Suppressor macrophage treated with lipopolysaccharide for 4 hours (primary cell): ENCODE measurements at regions not wholly inside any gene's neighbourhood (a gene's known extent, or its start where the extent isn't known, plus 50 kb on each side); places are given as distances from the start of the nearest gene placed in this dataset.

Source experiments
- DNase-seq: peaks from one replicate; pipeline ENCODE4 v3.0.0-alpha.2; 2020

- no peak for DNase-seq
These were observed 243.1 kb upstream of the TNP1 start for GRCh38 chr2:217102956-217103355.

DNA sequence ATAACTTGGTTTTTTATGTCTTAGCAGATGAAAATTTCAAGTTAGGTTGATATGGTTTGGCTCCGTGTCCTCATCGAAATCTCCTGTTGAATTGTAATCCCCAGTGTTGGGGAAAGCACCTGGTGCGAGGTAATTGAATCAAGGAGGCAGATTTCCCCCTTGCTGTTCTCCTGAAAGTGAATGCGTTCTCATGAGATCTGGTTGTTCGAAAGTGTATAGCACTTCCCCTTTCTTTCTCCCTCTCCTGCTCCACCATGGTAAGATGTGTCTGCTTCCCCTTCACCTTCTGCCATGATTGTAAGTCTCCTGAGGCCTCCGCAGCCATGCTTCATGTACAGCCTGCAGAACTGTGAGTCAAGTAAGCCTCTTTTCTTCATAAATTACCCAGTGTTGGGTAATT, 242.1 kb upstream of the TNP1 start:
- no peak for DNase-seq

GRCh38 chr2:217099561-217099960, 239.7 kb upstream of the TNP1 start:
- DNase-seq: no peak

DNA sequence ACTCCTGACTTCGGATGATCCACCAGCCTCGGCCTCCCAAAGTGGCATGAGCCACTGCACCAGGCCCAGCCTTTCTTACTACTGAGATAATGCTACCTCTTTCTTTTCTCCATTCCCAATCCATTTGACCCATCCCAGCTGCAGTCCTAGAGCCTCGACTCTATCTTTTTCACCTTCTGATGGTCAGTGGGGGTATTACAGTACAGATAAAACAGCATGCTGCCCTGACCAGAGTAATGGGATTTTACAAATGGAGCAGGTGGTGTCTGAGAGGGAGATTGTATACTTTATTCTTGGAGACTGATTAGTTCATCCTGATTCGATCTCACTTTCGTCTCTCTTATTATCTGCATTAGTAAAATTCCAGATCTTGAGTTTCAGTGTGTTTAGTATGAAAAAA, 238.6 kb upstream of the TNP1 start:
- DNase-seq: no peak

- DNase-seq: no peak
These were observed 237.5 kb upstream of the TNP1 start for GRCh38 chr2:217097346-217097745.

GRCh38 chr2:217096474-217097225, 236.8 kb upstream of the TNP1 start:
- DNase-seq: no peak

DNA sequence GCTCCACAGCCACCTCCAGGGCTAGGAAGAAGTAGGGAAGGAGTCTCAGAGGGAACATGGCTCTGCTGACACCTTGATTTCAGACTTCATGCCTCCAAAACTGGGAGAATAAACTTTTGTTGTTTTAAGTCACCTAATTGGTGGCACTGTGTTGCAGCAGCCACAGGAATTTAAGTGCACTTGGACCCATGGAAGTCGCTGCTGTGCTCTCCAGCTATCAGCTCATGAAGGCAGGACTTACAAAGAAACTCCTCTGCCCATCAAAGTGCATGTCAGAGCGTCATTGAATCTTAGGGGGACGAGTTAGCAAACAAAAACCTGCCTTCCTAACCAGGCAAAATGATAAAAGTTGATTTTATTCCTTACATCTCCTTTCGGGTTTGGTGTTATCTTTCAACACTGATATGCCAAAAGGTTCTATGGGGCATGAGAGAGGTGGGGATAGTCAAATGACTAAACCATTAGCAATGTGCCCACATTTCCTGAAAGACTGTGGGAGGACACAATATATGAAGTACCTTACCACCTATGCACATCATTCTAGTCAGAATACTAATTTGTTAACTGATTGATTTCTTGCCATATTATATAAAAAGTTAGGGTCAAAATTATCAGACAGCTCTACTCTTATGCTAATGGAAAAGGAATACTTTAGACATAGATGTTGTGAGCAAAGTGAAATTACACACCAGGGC, 235.8 kb upstream of the TNP1 start:
- DNase-seq: no peak

GRCh38 chr2:217092710-217093379, 233.0 kb upstream of the TNP1 start:
- no peak for DNase-seq

DNA sequence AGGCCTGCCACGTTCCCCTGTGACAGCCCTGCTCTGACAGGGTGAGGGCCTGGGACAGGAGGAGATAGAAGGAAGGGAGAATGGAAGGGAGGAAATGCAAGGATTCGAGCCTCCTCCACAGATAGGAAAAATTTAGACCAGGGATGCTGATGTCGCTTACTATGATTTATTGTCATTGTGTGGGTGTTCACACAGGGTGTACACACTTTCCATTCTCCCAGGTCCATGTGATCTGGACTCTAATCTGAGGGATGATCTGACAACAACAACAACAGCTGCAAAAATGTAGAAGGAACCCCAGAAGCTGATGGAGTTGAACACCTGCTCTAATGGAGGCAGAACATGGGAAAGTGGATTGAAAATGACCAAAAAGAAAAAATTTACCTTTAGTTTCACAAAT, 231.7 kb upstream of the TNP1 start:
- peak; percentile 9 for DNase-seq

DNA sequence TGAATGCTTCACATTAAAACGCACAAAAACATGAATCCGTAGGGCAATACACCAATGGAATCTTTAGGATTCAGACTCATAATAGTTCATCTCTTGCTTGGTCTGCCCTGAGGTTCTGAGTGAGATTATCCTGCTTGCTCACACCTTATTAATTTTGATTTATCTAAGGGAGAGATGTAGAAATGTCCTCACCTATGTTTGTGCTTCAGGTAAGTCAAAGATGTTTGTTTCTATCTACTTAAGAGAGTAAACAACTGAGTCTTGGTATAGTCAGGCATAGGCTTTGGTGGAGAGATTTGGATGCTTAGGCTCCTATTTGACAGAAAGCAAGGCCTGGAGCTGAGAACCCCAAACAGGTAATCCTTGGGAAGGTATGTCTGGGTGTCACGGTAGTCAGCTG, 231.0 kb upstream of the TNP1 start:
- DNase-seq: no peak

DNA sequence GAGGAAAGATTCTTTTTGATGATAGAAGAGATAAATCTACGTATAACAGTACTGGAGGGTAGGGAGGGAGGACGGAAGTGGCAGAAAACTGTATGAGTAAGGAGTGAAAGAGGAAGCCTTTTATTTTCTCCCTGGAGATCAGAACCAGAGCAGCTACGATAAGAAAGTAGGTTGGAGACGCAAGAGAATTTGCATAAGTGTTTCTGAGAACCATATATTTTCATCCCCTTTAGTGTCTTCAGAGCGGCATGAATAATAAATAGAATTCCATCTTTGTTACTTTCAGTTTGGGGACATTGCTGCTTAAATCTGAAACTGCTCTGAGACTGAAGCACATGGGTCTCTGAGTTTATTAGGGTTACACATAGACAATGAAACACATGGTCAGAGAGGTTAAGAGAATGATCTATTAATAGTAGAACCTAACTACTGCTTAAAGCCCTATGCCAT, 230.2 kb upstream of the TNP1 start:
- DNase-seq: peak; percentile 91

DNA sequence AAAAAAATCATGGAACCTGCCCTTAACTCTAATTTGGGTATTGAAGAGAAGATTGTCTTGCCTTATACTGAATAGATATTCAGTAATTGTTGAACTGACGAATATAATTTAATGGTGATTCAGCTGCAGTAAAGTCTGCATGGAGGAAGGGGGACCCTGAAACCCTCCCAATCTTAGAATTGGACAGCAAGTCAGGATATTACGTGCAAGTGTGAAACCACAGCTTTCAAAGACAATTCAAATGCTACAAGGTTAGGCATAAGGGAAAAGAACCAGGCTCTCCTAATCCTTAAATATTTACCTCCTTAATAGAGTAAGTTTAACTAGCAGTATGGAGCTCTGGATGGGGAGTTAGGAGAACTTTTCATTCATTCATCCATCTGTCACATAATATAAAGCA, 226.9 kb upstream of the TNP1 start:
- no peak for DNase-seq

- peak; percentile 59 for DNase-seq
These were observed 226.2 kb upstream of the TNP1 start for GRCh38 chr2:217086038-217086522.

DNA sequence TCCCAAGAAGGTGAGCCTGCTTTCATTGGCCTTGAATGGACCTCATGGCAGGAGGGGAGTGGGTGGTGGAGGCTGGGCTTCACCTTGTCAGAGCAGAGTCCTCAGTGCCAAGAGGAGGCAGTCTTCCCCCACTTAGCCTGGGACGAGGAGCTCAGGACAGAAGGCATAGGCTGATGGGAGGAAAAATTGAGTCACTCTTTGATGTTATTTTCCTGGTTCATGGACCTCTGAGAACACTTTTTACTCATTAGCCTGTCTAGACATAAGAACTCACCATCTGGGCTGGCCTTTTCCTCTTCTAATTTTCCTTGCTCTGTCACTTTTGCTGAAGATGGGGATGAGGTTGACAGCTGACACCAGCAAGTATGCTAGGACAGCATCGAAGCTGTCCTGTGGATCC, 225.7 kb upstream of the TNP1 start:
- no peak for DNase-seq

GRCh38 chr2:217081799-217082198, 221.9 kb upstream of the TNP1 start:
- no peak for DNase-seq

DNA sequence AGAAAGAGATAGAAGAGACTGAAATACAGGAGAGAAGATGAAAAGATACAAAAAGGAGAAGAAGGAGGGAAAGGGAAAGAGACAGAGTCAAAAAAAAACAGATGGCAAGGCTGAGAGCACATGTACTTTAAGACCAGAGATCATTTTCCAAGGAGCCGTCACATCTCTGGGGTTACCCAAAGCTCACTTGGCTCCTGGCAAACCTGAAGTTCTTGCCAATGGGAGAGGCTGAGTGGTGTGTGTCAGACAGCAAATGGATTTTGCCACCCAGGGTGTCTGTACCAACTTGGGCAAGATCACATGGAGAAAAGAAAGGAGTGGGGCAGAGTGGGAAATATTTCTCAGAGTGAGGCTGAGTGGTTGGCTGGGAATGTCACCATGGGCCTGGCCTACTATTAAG, 219.3 kb upstream of the TNP1 start:
- DNase-seq: no peak

- DNase-seq: peak; percentile 59
These were observed 218.1 kb upstream of the TNP1 start for GRCh38 chr2:217077831-217078407.

- no peak for DNase-seq
These were observed 216.9 kb upstream of the TNP1 start for GRCh38 chr2:217076657-217077232.

GRCh38 chr2:217076058-217076435, 216.2 kb upstream of the TNP1 start:
- no peak for DNase-seq

DNA sequence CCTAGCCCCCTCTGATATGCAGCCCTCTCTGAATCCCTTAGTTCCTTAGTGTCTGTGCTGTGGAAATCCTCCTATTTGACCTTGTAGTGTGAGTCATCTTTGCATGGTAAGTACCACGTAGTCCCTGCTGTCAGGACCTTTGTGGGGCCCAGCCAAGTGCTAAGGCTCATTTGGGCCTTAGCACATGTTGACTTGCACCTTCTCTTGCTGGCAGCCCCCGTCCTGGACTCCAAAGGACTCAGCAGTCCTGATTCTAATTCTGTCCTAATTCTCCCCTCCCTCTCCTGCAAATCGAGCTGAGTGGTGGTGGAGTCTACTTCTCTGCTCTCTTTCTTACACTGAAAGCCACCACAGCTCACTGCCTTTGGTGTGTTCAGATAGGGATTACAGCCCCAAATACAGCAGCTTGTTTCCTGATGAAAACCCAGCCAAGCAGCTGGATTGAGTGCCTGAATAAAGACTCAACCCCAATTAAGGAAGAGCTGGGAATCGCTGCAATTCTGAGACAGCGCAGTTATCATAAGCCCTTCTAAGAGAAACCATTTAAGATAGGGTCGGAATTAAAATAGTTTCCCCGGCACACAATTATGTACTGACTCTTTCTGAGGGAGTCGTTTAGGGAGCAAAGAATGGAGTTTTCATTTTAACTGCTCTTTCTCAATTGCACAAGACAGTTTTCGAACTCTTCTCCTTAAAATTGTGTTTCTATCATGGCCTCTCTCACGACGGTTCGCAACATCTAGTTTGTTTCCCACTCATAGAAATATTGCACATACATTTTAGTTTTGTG, 215.6 kb upstream of the TNP1 start:
- DNase-seq: peak; percentile 42

- DNase-seq: peak; percentile 17
These were observed 214.9 kb upstream of the TNP1 start for GRCh38 chr2:217074576-217075255.

DNA sequence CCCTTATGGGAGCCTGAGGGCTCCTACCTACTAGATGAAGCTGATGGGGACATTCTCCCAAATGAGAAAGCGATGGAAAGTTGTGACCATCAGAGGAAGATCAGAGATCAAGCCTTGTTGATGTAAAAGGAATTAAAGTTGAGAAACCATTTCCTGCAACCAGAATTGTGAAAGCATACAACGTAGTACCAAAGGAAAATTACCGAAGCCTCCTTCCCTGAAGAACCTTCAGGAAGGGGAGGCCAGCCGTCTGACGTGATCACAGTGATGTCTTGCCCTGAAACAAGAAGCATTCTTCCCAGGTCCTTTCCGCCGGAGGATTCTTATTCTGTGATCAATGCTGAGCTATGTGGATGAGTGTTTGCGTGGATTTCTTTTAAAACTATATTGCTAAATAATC, 211.6 kb upstream of the TNP1 start:
- peak; percentile 81 for DNase-seq
